ENCODE measurements at regions not wholly inside any gene's neighbourhood (a gene's known extent, or its start where the extent isn't known, plus 50 kb on each side); places are given as distances from the start of the nearest gene placed in this dataset.
"Not testable (repeated sequence)": the region's sequence is repeated elsewhere in the genome, so short reads cannot be mapped to it uniquely, and the experiment has no call there.

- not testable (repeated sequence) for DNase-seq (ENCODE audit: low read depth in 4 of 4, low spot score in 3 of 4)
These were observed 846.4 kb downstream of the RPIA start for GRCh38 chr2:89537862-89538261.

DNA sequence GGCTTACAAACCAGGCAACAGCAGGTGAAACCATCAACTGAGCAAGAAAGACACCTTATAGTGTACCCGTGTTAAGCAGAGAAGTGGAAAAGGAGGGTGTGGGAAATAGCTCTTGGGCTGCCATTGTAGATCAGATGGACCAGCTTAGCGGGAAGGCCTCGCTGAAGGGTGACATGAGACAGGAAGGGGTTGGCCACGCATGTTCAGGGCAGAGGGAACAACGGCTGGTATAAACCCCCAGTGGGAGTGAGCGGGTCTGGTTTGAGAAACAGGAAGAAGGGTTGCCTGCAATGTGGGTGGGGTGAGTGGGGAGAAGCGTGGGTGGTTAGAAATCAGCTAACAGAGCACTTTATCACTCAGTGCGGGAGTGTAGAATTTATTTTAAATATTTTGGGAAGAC lies 852.6 kb downstream of the RPIA start:
- DNase-seq (ENCODE audit: low read depth in 4 of 4, low spot score in 3 of 4): not testable (repeated sequence)

GRCh38 chr2:89579154-89579553 lies 887.7 kb downstream of the RPIA start:
- DNase-seq (ENCODE audit: low read depth in 4 of 4, low spot score in 3 of 4): not testable (repeated sequence)

GRCh38 chr2:89582816-89583215 lies 891.3 kb downstream of the RPIA start:
- DNase-seq (ENCODE audit: low read depth in 4 of 4, low spot score in 3 of 4): not testable (repeated sequence)

- not testable (repeated sequence) for DNase-seq (ENCODE audit: low read depth in 4 of 4, low spot score in 3 of 4)
These were observed 892.6 kb downstream of the RPIA start for GRCh38 chr2:89584046-89584445.

- not testable (repeated sequence) for DNase-seq (ENCODE audit: low read depth in 4 of 4, low spot score in 3 of 4)
These were observed 893.5 kb downstream of the RPIA start for GRCh38 chr2:89584868-89585557.

- DNase-seq (ENCODE audit: low read depth in 4 of 4, low spot score in 3 of 4): peak in 2 of 4 donors; percentile 16 to 53
These were observed 894.1 kb downstream of the RPIA start for GRCh38 chr2:89585558-89585920.

GRCh38 chr2:89599843-89600242 lies 908.4 kb downstream of the RPIA start:
- not testable (repeated sequence) for DNase-seq (ENCODE audit: low read depth in 4 of 4, low spot score in 3 of 4)

GRCh38 chr2:89606514-89606913 lies 915.0 kb downstream of the RPIA start:
- DNase-seq (ENCODE audit: low read depth in 4 of 4, low spot score in 3 of 4): not testable (repeated sequence)

GRCh38 chr2:89610207-89610926 lies 918.9 kb downstream of the RPIA start:
- DNase-seq (ENCODE audit: low read depth in 4 of 4, low spot score in 3 of 4): not testable (repeated sequence)

DNA sequence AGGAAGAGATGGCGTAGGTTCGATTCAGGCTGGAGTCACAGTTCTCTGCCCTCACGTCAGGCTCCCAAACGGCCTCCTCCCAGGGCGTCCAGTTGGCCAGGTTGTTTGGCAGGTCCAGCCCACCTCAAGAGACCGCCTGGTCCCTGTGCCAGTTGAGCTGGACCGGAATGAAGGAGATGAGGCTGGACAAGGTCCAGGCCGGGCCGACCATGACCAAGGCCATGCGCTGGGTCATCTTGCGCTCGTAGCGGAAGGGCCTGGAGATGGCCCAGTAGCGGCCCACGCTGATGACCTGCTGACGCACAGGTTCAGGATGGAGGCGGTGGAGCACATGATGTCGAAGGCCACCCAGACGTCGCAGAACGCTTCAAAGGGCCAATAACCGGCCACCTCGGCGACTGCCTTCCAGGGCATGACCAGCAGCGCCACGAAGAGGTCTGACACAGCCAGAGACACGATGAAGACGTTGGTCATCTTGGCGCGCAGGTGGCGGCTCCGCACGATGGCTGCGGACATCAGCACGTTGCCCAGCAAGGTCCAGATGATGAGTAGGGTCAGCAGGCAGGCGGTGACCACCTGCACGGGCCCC lies 919.5 kb downstream of the RPIA start:
- DNase-seq (ENCODE audit: low read depth in 4 of 4, low spot score in 3 of 4): not testable (repeated sequence)

- DNase-seq (ENCODE audit: low read depth in 4 of 4, low spot score in 3 of 4): not testable (repeated sequence)
These were observed 920.2 kb downstream of the RPIA start for GRCh38 chr2:89611710-89612109.

- DNase-seq (ENCODE audit: low read depth in 4 of 4, low spot score in 3 of 4): not testable (repeated sequence)
These were observed 957.8 kb downstream of the RPIA start for GRCh38 chr2:89649268-89649667.

- not testable (repeated sequence) for DNase-seq (ENCODE audit: low read depth in 4 of 4, low spot score in 3 of 4)
These were observed 987.8 kb downstream of the RPIA start for GRCh38 chr2:89679254-89679653.
